Activated CD4-positive, CD25-positive, alpha-beta regulatory T cell (primary cell): ENCODE measurements at regions not wholly inside any gene's neighbourhood (a gene's known extent, or its start where the extent isn't known, plus 50 kb on each side); places are given as distances from the start of the nearest gene placed in this dataset.

Source experiments
- DNase-seq, 4 experiments: peaks; one replicate each; lab custom pipeline; 2025; lab: John Stamatoyannopoulos, UW

- DNase-seq: no peak
Measured at GRCh38 chr3:66592016-66592761, 91.4 kb upstream of the LRIG1 start.

GRCh38 chr3:66592927-66593625 lies 92.3 kb upstream of the LRIG1 start:
- no peak for DNase-seq

- DNase-seq: no peak
Measured at GRCh38 chr3:66593978-66594377, 93.2 kb upstream of the LRIG1 start.

- no peak for DNase-seq
Measured at GRCh38 chr3:66597308-66597863, 96.6 kb upstream of the LRIG1 start.

- DNase-seq: no peak
Measured at GRCh38 chr3:66598168-66598567, 97.3 kb upstream of the LRIG1 start.

- no peak for DNase-seq
Measured at GRCh38 chr3:66602237-66602636, 101.4 kb upstream of the LRIG1 start.

- no peak for DNase-seq
Measured at GRCh38 chr3:66602691-66603090, 101.9 kb upstream of the LRIG1 start.

- DNase-seq: no peak
Measured at GRCh38 chr3:66603151-66603611, 102.4 kb upstream of the LRIG1 start.

GRCh38 chr3:66604481-66604880 lies 103.7 kb upstream of the LRIG1 start:
- DNase-seq: no peak

- DNase-seq: no peak
Measured at GRCh38 chr3:66606126-66606525, 105.3 kb upstream of the LRIG1 start.

- no peak for DNase-seq
Measured at GRCh38 chr3:66606868-66607267, 106.0 kb upstream of the LRIG1 start.

- no peak for DNase-seq
Measured at GRCh38 chr3:66609660-66610561, 109.1 kb upstream of the LRIG1 start.

GRCh38 chr3:66610562-66610909 lies 109.7 kb upstream of the LRIG1 start:
- DNase-seq: no peak

- DNase-seq: no peak
Measured at GRCh38 chr3:66615643-66616301, 115.0 kb upstream of the LRIG1 start.

GRCh38 chr3:66617351-66617750 lies 116.5 kb upstream of the LRIG1 start:
- no peak for DNase-seq

- DNase-seq: no peak
Measured at GRCh38 chr3:66618066-66618465, 117.2 kb upstream of the LRIG1 start.

GRCh38 chr3:66620296-66620695 lies 119.5 kb upstream of the LRIG1 start:
- no peak for DNase-seq

- DNase-seq: no peak
Measured at GRCh38 chr3:66622756-66623457, 122.1 kb upstream of the LRIG1 start.

- DNase-seq: no peak
Measured at GRCh38 chr3:66625505-66626216, 124.8 kb upstream of the LRIG1 start.
